ENCODE measurements at regions not wholly inside any gene's neighbourhood (a gene's known extent, or its start where the extent isn't known, plus 50 kb on each side); places are given as distances from the start of the nearest gene placed in this dataset.
A peak's percentile ranks its signal among the peaks of the same experiment; 100 is the strongest.

DNA sequence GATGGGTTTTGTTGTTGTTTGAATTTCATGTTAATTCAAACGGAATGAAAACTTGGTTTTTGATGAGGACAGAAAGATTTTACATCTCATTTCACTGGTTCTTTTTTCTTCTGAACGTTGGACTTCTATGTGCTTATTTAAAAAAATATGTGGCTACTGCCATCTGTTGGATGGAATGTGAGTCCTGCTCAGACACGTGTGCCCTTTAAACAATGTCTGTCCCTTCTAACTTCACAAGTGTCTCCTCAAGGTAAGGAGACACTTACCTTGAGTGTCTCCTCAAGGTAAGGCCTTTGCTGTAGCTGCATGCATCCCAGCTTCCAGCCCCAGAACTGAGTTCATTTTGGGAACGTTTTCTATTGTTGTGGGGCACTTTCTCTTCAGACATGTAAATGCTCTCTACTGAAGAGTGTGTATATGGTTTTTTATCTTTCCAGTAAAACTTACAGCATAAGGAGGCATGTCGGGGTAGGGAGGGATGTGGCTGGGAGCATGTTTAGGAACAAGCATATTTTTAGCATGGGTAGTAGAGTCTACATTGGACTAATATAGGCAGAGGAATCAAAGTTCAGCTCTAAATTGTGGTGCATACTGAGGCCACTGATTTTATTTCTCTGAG is 63.1 kb upstream of the UBE3A start:
- TF ChIP-seq, protein P1, sequence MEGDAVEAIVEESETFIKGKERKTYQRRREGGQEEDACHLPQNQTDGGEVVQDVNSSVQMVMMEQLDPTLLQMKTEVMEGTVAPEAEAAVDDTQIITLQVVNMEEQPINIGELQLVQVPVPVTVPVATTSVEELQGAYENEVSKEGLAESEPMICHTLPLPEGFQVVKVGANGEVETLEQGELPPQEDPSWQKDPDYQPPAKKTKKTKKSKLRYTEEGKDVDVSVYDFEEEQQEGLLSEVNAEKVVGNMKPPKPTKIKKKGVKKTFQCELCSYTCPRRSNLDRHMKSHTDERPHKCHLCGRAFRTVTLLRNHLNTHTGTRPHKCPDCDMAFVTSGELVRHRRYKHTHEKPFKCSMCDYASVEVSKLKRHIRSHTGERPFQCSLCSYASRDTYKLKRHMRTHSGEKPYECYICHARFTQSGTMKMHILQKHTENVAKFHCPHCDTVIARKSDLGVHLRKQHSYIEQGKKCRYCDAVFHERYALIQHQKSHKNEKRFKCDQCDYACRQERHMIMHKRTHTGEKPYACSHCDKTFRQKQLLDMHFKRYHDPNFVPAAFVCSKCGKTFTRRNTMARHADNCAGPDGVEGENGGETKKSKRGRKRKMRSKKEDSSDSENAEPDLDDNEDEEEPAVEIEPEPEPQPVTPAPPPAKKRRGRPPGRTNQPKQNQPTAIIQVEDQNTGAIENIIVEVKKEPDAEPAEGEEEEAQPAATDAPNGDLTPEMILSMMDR (IDR thresholded peaks at IDR 0.05) = peak in 6 of 7 experiments; percentile 37 to 61 (median 50)
- no peak for TF ChIP-seq POLR2A (IDR thresholded peaks at IDR 0.05)

Measured in body of pancreas (tissue), 4 donors.